ENCODE measurements at regions not wholly inside any gene's neighbourhood (a gene's known extent, or its start where the extent isn't known, plus 50 kb on each side); places are given as distances from the start of the nearest gene placed in this dataset.
A peak's percentile ranks its signal among the peaks of the same experiment; 100 is the strongest.

DNA sequence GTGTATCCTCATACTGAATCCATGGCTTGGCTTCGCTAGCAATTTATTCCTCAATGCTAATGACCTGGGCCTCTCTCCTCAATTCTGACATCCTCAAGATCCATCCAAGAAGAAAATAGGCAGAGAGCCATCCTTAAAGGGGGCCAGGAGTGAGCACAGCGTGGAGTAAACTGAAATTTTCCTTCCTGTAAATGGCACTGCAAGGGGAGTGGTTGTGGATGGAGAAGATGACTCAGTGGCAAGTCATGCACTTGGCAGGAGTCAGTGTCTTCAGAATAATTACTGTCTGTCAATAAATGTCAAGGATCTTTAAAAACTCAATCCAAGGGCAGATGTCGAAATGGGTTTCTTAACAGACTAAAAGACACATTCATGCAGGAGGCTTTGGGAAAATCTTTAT is 88.0 kb upstream of the TMEM132C start:
- no peak overlapping the region for H3K4me3 ChIP-seq
- 63 to 82% (median 67%) methylated on average over 3 of the region's 3 CpGs for WGBS, 5 donors
- H3K4me1 ChIP-seq = no peaks in the 10 kb centered on the region
- DNase-seq = no peak
- no peaks in the 10 kb centered on the region for H3K36me3 ChIP-seq
- intact Hi-C loops (cut with DNase I; ENCODE audit: low total_unique reads) = no loop called here
- H3K9me3 ChIP-seq = peaks cover 0 to 12% (median 2%) of the 10 kb centered on the region in 4 donors
- H3K27me3 ChIP-seq = no peaks in the 10 kb centered on the region
- H3K27ac ChIP-seq = no peak overlapping the region
- TF ChIP-seq EP300 (IDR thresholded peaks at IDR 0.05) (no peak), POLR2AphosphoS5 (IDR thresholded peaks at IDR 0.05) (no peak), CTCF (IDR thresholded peaks at IDR 0.05) (no peak), POLR2A (IDR thresholded peaks at IDR 0.05) (no peak)

GRCh38 chr12:128180166-128180565 is 86.8 kb upstream of the TMEM132C start:
- Histone ChIP-seq H3K36me3 (no peaks in the 10 kb centered on the region), H3K4me3 (no peak overlapping the region), H3K4me1 (no peaks in the 10 kb centered on the region), H3K9me3 (peaks cover 0 to 20% (median 2%) of the 10 kb centered on the region in 4 donors), H3K27ac (no peak overlapping the region), H3K27me3 (no peaks in the 10 kb centered on the region)
- intact Hi-C loops (cut with DNase I; ENCODE audit: low total_unique reads) = no loop called here
- 23 to 39% (median 27%) methylated on average over 1 of the region's 1 CpG for WGBS, 5 donors
- TF ChIP-seq POLR2A (IDR thresholded peaks at IDR 0.05) (no peak), POLR2AphosphoS5 (IDR thresholded peaks at IDR 0.05) (no peak)
- DNase-seq = no peak

- TF ChIP-seq POLR2A (IDR thresholded peaks at IDR 0.05) (no peak), POLR2AphosphoS5 (IDR thresholded peaks at IDR 0.05) (no peak), CTCF (IDR thresholded peaks at IDR 0.05) (no peak), EP300 (IDR thresholded peaks at IDR 0.05) (no peak)
- H3K27me3 ChIP-seq = peaks cover 0 to 8% (median 0%) of the 10 kb centered on the region in 3 donors
- intact Hi-C loops (cut with DNase I; ENCODE audit: low total_unique reads) = no loop called here
- H3K4me1 ChIP-seq = no peaks in the 10 kb centered on the region
- no peak for DNase-seq
- no peaks in the 10 kb centered on the region for H3K36me3 ChIP-seq
- no peak overlapping the region for H3K4me3 ChIP-seq
- H3K27ac ChIP-seq = no peak overlapping the region
- WGBS, 5 donors = 78 to 87% (median 81%) methylated on average over 10 of the region's 10 CpGs
- H3K9me3 ChIP-seq = peaks cover 0 to 28% (median 16%) of the 10 kb centered on the region in 4 donors
Measured at GRCh38 chr12:128190052-128190451, 76.9 kb upstream of the TMEM132C start.

GRCh38 chr12:128190614-128191013 is 76.4 kb upstream of the TMEM132C start:
- intact Hi-C loops (cut with DNase I; ENCODE audit: low total_unique reads) = no loop called here
- Histone ChIP-seq H3K27ac (no peak overlapping the region), H3K4me3 (no peak overlapping the region), H3K27me3 (peaks cover 0 to 8% (median 0%) of the 10 kb centered on the region in 3 donors), H3K4me1 (no peaks in the 10 kb centered on the region), H3K36me3 (no peaks in the 10 kb centered on the region), H3K9me3 (peaks cover 0 to 28% (median 16%) of the 10 kb centered on the region in 4 donors)
- peak in 1 of 2 donors; percentile 38 for DNase-seq
- WGBS, 5 donors = 13 to 23% (median 15%) methylated on average over 15 to 16 of the region's 16 CpGs
- no peak for TF ChIP-seq POLR2A (IDR thresholded peaks at IDR 0.05)
- TF ChIP-seq CTCF (IDR thresholded peaks at IDR 0.05) = no peak
- no peak for TF ChIP-seq EP300 (IDR thresholded peaks at IDR 0.05)
- TF ChIP-seq POLR2AphosphoS5 (IDR thresholded peaks at IDR 0.05) = no peak

DNA sequence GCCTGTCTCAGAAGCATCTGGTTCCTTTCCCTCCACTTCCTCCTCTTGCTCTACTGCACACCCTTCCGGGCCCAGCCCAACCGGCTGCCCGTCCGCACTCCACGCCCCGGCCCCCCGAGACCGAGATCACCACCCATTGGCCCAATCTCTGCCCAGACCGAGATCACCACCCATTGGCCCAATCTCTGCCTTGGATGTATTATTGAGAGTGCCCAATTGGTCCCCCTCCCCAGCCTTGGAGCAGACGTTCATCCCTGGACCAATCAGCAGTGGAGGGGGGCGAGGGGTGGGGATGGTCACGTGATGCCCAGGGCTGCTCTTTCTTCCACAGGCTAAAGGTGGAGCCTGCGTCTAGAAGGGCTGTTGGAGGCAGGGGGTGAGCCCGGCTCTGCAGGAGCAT is 75.6 kb upstream of the TMEM132C start:
- Histone ChIP-seq H3K36me3 (no peaks in the 10 kb centered on the region), H3K4me1 (no peaks in the 10 kb centered on the region), H3K9me3 (peaks cover 0 to 28% (median 13%) of the 10 kb centered on the region in 4 donors), H3K27ac (no peak overlapping the region), H3K27me3 (peaks cover 0 to 15% (median 0%) of the 10 kb centered on the region in 3 donors), H3K4me3 (no peak overlapping the region)
- intact Hi-C loops (cut with DNase I; ENCODE audit: low total_unique reads) = no loop called here
- TF ChIP-seq POLR2AphosphoS5 (IDR thresholded peaks at IDR 0.05) (no peak), EP300 (IDR thresholded peaks at IDR 0.05) (no peak), CTCF (IDR thresholded peaks at IDR 0.05) (no peak), POLR2A (IDR thresholded peaks at IDR 0.05) (no peak)
- DNase-seq = no peak
- WGBS, 5 donors = 72 to 81% (median 80%) methylated on average over 12 to 14 of the region's 14 CpGs

Measured in stomach (tissue), 8 donors.